ENCODE measurements at regions not wholly inside any gene's neighbourhood (a gene's known extent, or its start where the extent isn't known, plus 50 kb on each side); places are given as distances from the start of the nearest gene placed in this dataset.

GRCh38 chr7:67525588-67525987, 529.0 kb downstream of the TYW1 start:
- Histone ChIP-seq H3K4me1 (ENCODE audit: control insufficient read depth in 4 of 4, insufficient read depth in 4 of 4, low read length in 3 of 4) (no peaks in the 10 kb centered on the region), H3K27me3 (ENCODE audit: control insufficient read depth in 4 of 4, insufficient read depth in 4 of 4, low read length in 3 of 4) (no peaks in the 10 kb centered on the region), H3K9me3 (ENCODE audit: control insufficient read depth in 4 of 4, low read length in 3 of 4) (no peaks in the 10 kb centered on the region), H3K9ac (ENCODE audit: low read depth in 1 of 2, low read length in 2 of 2) (no peak overlapping the region), H3K27ac (ENCODE audit: low read depth in 1 of 2, low read length in 2 of 2) (no peak overlapping the region), H3K4me3 (ENCODE audit: low read depth in 1 of 3, low read length in 3 of 3) (no peak overlapping the region), H3K36me3 (ENCODE audit: control insufficient read depth in 4 of 4, insufficient read depth in 3 of 4, low read depth in 1 of 4, low read length in 3 of 4) (no peaks in the 10 kb centered on the region)
- WGBS: 60% methylated on average over 4 of the region's 4 CpGs
- no peak for DNase-seq (ENCODE audit: low spot score)
- TF ChIP-seq GABPA (IDR thresholded peaks at IDR 0.05 in 1 of 2, conservative IDR thresholded peaks at IDR 0.05 in 1 of 2): no peak

- Histone ChIP-seq H3K9me3 (ENCODE audit: control insufficient read depth in 4 of 4, low read length in 3 of 4) (peaks cover 0 to 7% (median 2%) of the 10 kb centered on the region in 4 donors), H3K27me3 (ENCODE audit: control insufficient read depth in 4 of 4, insufficient read depth in 4 of 4, low read length in 3 of 4) (peaks cover 0 to under 1% (median 0%) of the 10 kb centered on the region in 4 donors), H3K36me3 (ENCODE audit: control insufficient read depth in 4 of 4, insufficient read depth in 3 of 4, low read depth in 1 of 4, low read length in 3 of 4) (no peaks in the 10 kb centered on the region), H3K27ac (ENCODE audit: low read depth in 1 of 2, low read length in 2 of 2) (no peak overlapping the region), H3K4me3 (ENCODE audit: low read depth in 1 of 3, low read length in 3 of 3) (no peak overlapping the region), H3K9ac (ENCODE audit: low read depth in 1 of 2, low read length in 2 of 2) (no peak overlapping the region), H3K4me1 (ENCODE audit: control insufficient read depth in 4 of 4, insufficient read depth in 4 of 4, low read length in 3 of 4) (no peaks in the 10 kb centered on the region)
- TF ChIP-seq RAD21 (IDR thresholded peaks at IDR 0.05) (no peak), RXRA (IDR thresholded peaks at IDR 0.05) (no peak), JUND (IDR thresholded peaks at IDR 0.05) (no peak), ZBTB33 (IDR thresholded peaks at IDR 0.05) (no peak), FOXA1 (IDR thresholded peaks at IDR 0.05) (no peak), REST (IDR thresholded peaks at IDR 0.05) (no peak), SP1 (IDR thresholded peaks at IDR 0.05) (no peak), EGR1 (IDR thresholded peaks at IDR 0.05; ENCODE audit: low read depth in 2 of 2) (no peak), CTCF (IDR thresholded peaks at IDR 0.05; ENCODE audit: low read depth, low read length, missing input control) (no peak), ATF3 (IDR thresholded peaks at IDR 0.05) (no peak), TAF1 (conservative IDR thresholded peaks at IDR 0.05) (no peak), YY1 (IDR thresholded peaks at IDR 0.05) (no peak), HNF4A (conservative IDR thresholded peaks at IDR 0.05) (no peak), GABPA (IDR thresholded peaks at IDR 0.05 in 1 of 2, conservative IDR thresholded peaks at IDR 0.05 in 1 of 2) (no peak), NR2F2 (IDR thresholded peaks at IDR 0.05) (no peak), HNF4G (IDR thresholded peaks at IDR 0.05) (no peak), FOXA2 (IDR thresholded peaks at IDR 0.05) (no peak), MAX (IDR thresholded peaks at IDR 0.05) (no peak)
- no peak for DNase-seq (ENCODE audit: low spot score)
- 83% methylated on average over 8 of the region's 8 CpGs for WGBS
These were observed 538.8 kb downstream of the TYW1 start for GRCh38 chr7:67535241-67535989.
